Heart left ventricle (tissue), 16 donors: ENCODE measurements at regions not wholly inside any gene's neighbourhood (a gene's known extent, or its start where the extent isn't known, plus 50 kb on each side); places are given as distances from the start of the nearest gene placed in this dataset.

Experiments
- ATAC-seq, 4 donors: fragments of 200-7000 bp; cut with Tn5 transposase; one replicate each; pipeline ENCODE4 v1.9.1; 2020 to 2022; ENCODE audit warnings: moderate library complexity in 4 of 4, mild to moderate bottlenecking in 3 of 4, moderate number of reproducible peaks in 1 of 4
- DNase-seq, 5 donors: peaks; one replicate each; pipeline ENCODE4 v3.0.0-alpha.2; 2020
- H3K27ac ChIP-seq, 12 donors: fragments of 200-600 bp; sonication (generic) in 4 of 12; one replicate each; pipeline versions ENCODE4 v1.5.0 to v1.8.0; 2016 to 2022; ENCODE audit warnings: mild to moderate bottlenecking in 2 of 12
- H3K27me3 ChIP-seq, 9 donors: fragments of 200-600 bp; sonication (generic) in 2 of 9; one replicate each; pipeline versions ENCODE4 v1.5.1 to v1.8.0; 2016 to 2022; ENCODE audit warnings: mild to moderate bottlenecking in 3 of 9
- H3K36me3 ChIP-seq, 9 donors: fragments of 200-600 bp; sonication (generic) in 2 of 9; one replicate each; pipeline versions ENCODE4 v1.5.0 to v1.8.0; 2018 to 2022; ENCODE audit warnings: mild to moderate bottlenecking in 2 of 9
- H3K4me1 ChIP-seq, 12 donors: fragments of 200-600 bp; sonication (generic) in 4 of 12; one replicate each; pipeline versions ENCODE4 v1.5.0 to v1.8.0; 2016 to 2022; ENCODE audit warnings: mild to moderate bottlenecking in 3 of 12
- H3K4me3 ChIP-seq, 12 donors: fragments of 200-600 bp; sonication (generic) in 4 of 12; one replicate each; pipeline versions ENCODE4 v1.5.0 to v1.8.0; 2017 to 2022; ENCODE audit warnings: mild to moderate bottlenecking in 9 of 12, moderate library complexity in 4 of 12
- H3K9me3 ChIP-seq, 12 donors: fragments of 200-600 bp; sonication (generic) in 4 of 12; one replicate each; pipeline versions ENCODE4 v1.5.0 to v1.8.0; 2016 to 2022; ENCODE audit warnings: mild to moderate bottlenecking in 1 of 12
- CTCF ChIP-seq, 12 donors: fragments of 200-600 bp; sonication (generic) in 4 of 12; IDR thresholded peaks; one replicate each; pipeline versions ENCODE4 v1.5.0 to v1.8.0; 2018 to 2022; ENCODE audit warnings: antibody characterized with exemption in 12 of 12, mild to moderate bottlenecking in 5 of 12
- POLR2A ChIP-seq, 2 donors: fragments of 450-650 bp; IDR thresholded peaks; one replicate each; pipeline ENCODE4 v1.6.1; 2017; ENCODE audit warnings: antibody characterized with exemption in 2 of 2, mild to moderate bottlenecking in 2 of 2, moderate library complexity in 2 of 2
- WGBS, 4 donors: extraction: QIAGEN DNeasy Blood & Tissue Kit in 2 of 4; methylation state at CpG; one replicate each; pipeline versions ENCODE4 v1.1.5 to v1.1.7; 2013 to 2018; 5-methylcytosine and 5-hydroxymethylcytosine counted together
- intact Hi-C, 10 donors: fragments of 100-400 bp; cut with DNase I; formaldehyde crosslinking; loops; one replicate each; pipeline versions ENCODE4 v1.11.1 to v1.14.2; 2022
- donor health status: ischemic (EF 13 %, LVEDD 7.1; RV severe dilation, severe dysfunction).
- donor health status: healthy with polysubstance abuse.
- donor health status: DM: no; HTN: yes; CAD: no.
- donor health status: DM: no; HTN: no; CAD: no.
- donor health status: ischemic (EF 25% LVEDD 6.9; RV normal size, moderate dysfunction).
- donor health status: ischemic (EF 25% LVEDD 5.7; RV mildly dilated, moderate dysfunction).
- donor health status: healthy.
- donor health status: DM: yes; HTN: yes; CAD: no.
- donor health status: ischemic (EF 35%, LVEDD 5.7; RV mildly dilated, moderate dysfunction).
- donor health status: nonischemic (EF 11% LVEDD 7.7; RV severe dilation, severe dysfunction).
- donor health status: DM: yes; HTN: yes; CAD: no.
- donor health status: PGD.
- donor health status: ischemic (EF 29% LVEDD 5.4; RV normal size, mild dysfunction).
- donor health status: nonischemic (EF 23%, LVEDD 6.1; RV moderate dilation, normal function).

GRCh38 chr1:76786222-76786621 is 81.1 kb upstream of the ST6GALNAC5 start:
- no peak for ATAC-seq
- intact Hi-C loops = no loop called here
- H3K27ac ChIP-seq = no peak overlapping the region

GRCh38 chr1:76793594-76793993 is 73.7 kb upstream of the ST6GALNAC5 start:
- TF ChIP-seq POLR2A (IDR thresholded peaks at IDR 0.05) (no peak), CTCF (IDR thresholded peaks at IDR 0.05) (no peak)

More at GRCh38 chr1:76786222-76786621, 81.1 kb upstream of the ST6GALNAC5 start:
- no peaks in the 10 kb centered on the region for H3K4me1 ChIP-seq
- H3K9me3 ChIP-seq = peaks cover 0 to 14% (median 0%) of the 10 kb centered on the region in 12 donors
- no peak overlapping the region for H3K4me3 ChIP-seq
- H3K27me3 ChIP-seq = no peaks in the 10 kb centered on the region
- no peaks in the 10 kb centered on the region for H3K36me3 ChIP-seq
- no peak for DNase-seq
- no peak for TF ChIP-seq POLR2A (IDR thresholded peaks at IDR 0.05)
- no peak for TF ChIP-seq CTCF (IDR thresholded peaks at IDR 0.05)

GRCh38 chr1:76799700-76800099 is 67.6 kb upstream of the ST6GALNAC5 start:
- Histone ChIP-seq H3K36me3 (no peaks in the 10 kb centered on the region), H3K27ac (no peak overlapping the region), H3K9me3 (no peaks in the 10 kb centered on the region), H3K4me1 (no peaks in the 10 kb centered on the region), H3K27me3 (no peaks in the 10 kb centered on the region), H3K4me3 (no peak overlapping the region)
- TF ChIP-seq POLR2A (IDR thresholded peaks at IDR 0.05) = no peak
- no peak for TF ChIP-seq CTCF (IDR thresholded peaks at IDR 0.05)
- ATAC-seq = no peak
- intact Hi-C loops = no loop called here
- WGBS, 4 donors = 47 to 54% (median 50%) methylated on average over 2 of the region's 2 CpGs
- DNase-seq = no peak

More at GRCh38 chr1:76793594-76793993, 73.7 kb upstream of the ST6GALNAC5 start:
- Histone ChIP-seq H3K4me1 (no peaks in the 10 kb centered on the region), H3K27ac (no peak overlapping the region), H3K36me3 (no peaks in the 10 kb centered on the region), H3K27me3 (no peaks in the 10 kb centered on the region), H3K4me3 (no peak overlapping the region), H3K9me3 (no peaks in the 10 kb centered on the region)
- intact Hi-C loops = no loop called here
- ATAC-seq (no peak), DNase-seq (no peak)
- WGBS, 4 donors = 69 to 82% (median 74%) methylated on average over 2 of the region's 2 CpGs

GRCh38 chr1:76802094-76802493 is 65.2 kb upstream of the ST6GALNAC5 start:
- Histone ChIP-seq H3K4me3 (no peak overlapping the region), H3K27ac (no peak overlapping the region), H3K27me3 (no peaks in the 10 kb centered on the region), H3K9me3 (no peaks in the 10 kb centered on the region), H3K36me3 (no peaks in the 10 kb centered on the region), H3K4me1 (no peaks in the 10 kb centered on the region)
- WGBS, 4 donors = 72 to 81% (median 76%) methylated on average over 3 of the region's 3 CpGs
- intact Hi-C loops = no loop called here
- DNase-seq = no peak
- TF ChIP-seq CTCF (IDR thresholded peaks at IDR 0.05) = no peak
- TF ChIP-seq POLR2A (IDR thresholded peaks at IDR 0.05) = no peak
- no peak for ATAC-seq
